DLD1 (cell line): ENCODE measurements at regions not wholly inside any gene's neighbourhood (a gene's known extent, or its start where the extent isn't known, plus 50 kb on each side); places are given as distances from the start of the nearest gene placed in this dataset.

Source experiments
- in situ Hi-C: cut with HindIII; loops from 2 replicates; pipeline ENCODE4 v1.10.0; 2017; ENCODE audit warnings: low sequenced_read_pairs

DNA sequence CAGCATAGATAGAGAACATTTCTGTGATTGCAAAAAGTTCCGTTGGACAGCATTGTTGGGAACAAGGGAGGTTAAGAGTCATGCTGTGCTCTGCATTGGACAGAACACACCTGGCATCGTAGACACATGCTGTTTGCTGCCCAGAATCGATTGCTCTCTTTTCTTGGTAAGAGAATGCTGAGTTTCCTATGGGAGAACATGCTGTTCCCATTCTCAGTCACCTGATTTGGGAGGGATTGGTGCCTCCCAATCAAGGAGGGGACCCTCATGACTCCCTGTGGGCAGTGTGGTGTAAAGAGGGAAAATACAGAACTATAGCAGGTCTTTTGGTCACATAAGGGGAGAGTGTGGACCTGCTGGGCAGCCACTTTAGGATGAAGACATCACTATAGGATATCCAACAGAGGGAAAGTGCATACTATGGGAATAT, 555.4 kb upstream of the CLINT1 start:
- in situ Hi-C loops: no loop called here

DNA sequence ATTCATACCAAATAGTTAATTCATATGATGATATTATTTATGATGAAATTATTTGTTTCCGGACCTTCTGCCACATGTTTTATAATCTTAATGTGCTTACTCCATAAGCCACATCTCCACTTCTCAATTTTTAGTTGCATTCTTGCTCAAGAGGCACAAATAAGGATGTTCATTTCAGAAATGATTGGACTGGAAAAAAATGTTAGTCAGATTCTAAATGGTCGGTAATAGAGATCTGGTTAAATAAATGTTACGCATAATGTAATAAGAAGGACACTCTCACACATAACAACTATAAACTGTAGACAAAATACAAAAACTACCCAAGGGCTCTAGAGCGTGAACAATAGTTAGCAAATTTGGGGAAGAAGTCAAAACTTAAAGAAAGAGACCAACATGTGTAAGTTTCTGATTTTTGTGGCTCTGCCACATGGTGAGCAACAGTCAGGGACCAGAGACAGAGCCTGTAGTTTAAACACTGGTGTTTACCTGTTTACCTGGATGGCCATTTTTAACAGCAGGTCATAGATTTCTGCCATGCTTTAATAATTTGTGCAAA, 554.3 kb upstream of the CLINT1 start:
- in situ Hi-C loops: no loop called here

DNA sequence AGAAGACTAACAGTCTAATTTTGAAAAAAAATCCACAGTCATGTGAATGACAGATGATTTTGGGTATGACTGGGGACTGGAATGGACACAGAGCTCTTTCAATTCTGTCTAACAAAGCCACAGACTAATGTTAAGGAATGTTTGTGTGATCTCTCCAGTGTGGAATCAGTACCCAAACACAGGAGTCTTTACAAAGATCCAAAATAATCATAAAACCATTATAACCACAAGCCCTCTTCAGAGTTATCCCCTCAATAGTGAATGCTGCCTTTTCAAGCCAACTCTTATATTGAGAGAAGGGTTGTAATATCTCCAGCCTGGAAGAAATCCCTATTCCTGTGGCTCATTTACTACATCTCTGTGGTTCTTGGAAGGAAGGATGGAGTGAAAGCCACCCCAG, 552.0 kb upstream of the CLINT1 start:
- in situ Hi-C loops: no loop called here

DNA sequence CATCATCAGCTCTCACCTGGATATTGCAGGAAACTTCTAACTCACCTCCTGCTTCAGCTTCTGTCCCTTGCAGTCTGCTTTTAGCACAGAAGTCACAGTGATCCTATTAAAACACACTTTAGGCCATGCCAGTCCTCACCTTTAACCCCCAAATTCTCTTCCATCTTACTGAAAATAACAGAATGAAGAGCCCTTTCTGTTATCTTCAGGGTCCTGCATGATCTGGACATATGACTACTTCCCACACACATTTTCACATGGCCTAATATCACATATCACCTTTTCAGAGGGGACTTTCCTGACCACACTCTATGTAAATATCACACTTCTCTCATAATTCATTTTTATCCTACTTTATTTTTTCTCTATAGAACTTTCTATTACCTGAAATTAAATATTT, 550.6 kb upstream of the CLINT1 start:
- in situ Hi-C loops: no loop called here

DNA sequence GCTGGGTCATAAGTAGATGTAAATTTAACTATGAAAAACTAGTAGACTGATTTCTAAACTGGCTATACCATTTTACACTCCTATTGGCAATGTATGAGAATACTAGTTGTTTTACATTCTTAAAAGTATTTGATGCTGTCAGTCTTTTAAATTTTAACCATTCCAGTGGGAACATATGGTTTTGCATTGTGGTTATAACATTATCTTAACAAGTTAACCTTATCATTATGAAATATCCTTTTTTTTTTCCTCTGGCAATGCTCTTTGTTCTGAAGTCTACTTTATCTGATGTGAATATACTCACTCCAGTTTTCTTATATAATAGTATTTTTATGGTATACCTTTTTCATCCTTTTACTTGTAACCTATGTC, 548.9 kb upstream of the CLINT1 start:
- in situ Hi-C loops: no loop called here

DNA sequence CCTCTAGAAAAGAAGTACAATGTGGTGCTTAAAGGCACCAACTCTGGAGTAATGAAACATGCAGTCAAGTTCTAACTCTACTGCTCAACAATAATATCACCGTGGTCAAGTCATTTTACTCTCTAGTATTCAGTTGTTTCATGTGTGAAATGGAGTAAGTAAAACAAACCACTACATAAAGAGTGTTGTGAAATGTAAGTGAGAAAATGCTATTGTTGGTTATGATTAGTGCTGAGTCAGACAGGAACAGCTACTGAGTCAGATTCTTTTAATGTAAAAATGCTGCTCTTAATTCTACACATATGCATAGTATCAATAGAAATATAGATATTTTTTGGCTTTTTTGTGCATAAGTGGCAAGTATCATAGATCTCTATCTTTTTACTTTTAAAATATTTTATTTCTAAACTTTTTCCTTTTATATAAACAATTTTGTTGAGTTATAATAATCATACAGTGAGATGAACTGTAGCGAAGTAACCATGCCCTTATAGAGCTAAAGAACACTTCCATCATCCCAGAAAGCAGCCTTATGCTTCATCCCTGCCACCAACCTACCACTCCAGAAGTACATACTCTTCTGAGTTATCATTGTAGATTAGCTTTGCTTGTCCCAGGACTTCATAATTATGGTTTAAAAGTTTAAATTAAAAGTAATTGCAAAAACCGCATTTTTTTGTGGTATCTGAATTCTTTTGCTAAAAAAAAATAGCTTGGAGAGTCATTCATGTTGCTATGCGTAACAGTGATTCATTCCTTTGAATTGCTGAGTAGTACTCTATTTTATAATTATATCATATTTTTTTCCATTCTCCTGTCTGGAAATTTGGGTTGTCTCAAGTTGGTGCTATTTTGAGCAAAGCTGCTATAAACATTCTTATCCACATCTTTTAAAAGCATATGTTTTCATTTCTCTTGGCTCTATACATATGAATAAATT, 548.2 kb upstream of the CLINT1 start:
- in situ Hi-C loops: no loop called here

DNA sequence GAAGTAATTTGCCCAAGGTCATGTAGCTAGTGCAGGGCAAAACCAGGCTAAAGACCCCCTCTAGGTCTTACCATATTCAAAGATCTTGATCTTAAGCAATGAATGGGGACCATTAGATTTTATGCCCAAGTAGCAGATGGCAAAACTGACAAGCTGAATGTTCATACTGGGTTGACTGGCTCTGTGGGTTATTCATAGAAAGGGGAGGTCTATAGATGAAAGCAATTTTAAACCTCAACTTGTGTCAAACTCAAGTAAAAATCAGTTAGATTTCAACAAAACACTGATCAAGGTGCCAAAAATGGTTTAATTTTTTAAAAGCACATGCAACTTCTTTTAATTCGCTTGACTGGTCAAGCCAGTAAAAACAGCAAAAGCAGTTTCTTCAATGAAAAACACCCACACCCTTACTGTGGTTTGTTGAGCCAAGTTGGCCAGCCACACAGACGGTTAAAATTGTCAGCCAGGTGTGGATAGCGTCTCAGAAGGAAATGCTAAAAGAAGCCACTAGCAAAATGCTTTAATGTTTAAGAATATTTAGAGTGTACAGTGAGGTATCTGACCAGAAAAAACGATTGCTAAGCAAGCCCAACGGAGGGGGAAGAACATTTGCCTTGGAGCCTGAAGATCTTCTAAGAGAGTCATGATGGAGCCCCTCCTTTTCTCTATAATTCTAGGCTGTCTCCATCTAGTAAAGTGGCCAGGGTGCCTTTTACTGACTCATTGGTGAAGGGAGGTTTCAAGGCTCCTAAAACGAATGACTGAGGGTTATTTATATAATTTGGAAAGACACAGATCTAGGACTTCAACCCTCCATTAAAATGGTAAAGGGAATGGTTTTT, 539.6 kb upstream of the CLINT1 start:
- in situ Hi-C loops: no loop called here

DNA sequence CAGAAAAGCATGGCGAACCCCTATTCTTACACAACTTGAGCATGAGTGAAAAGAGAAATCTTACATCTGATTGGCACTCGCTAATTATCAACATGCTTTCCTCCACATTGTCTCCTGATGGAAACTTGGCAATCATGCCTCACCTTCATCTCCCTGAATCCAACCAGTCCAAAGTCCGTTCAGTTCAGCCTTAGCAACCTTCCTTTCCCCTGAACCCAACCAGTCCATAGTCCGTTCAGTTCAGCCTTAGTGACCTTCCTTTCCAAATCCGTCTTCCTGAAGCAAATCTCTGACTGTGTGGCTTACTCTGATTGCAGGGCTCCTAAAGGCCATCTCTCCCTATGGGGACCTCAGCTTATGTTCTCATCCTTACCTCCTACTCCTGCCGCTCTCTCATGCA, 538.3 kb upstream of the CLINT1 start:
- in situ Hi-C loops: no loop called here

DNA sequence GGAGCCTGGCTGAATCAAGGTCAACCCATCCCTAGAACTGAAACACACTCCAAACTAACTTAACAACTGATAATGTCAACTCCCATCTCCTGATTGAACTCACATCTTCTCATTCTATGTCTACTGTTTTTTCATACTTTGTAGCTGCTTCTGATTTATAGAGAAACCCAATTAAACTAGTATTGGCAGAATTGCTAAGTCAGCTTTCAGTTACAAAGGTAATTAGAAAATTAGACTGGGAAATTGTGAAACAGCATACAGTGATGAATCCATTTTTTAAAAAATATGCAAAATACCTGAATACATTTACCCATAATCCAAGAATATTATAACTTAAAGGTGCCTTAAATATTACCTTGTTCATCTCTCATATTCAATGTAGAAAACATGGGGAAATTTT, 535.2 kb upstream of the CLINT1 start:
- in situ Hi-C loops: no loop called here

DNA sequence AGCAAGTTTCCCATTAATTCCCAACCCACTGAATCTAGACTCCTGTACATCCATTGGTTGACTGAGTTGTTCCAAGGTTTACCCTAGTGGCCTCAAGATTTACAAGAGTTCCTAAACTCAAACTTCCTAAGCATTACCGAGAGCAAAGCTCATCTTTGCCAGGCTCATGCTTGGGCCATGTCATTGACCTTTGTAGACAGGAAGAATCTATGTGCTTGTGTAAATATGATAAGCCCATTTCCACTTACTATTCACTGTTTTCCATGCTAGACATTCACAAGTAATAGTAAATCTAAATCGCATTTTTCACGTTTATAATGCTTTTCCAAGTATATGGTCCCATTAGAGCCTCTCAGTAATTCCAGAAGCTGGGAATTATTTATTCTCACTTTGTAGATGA, 534.5 kb upstream of the CLINT1 start:
- in situ Hi-C loops: no loop called here

DNA sequence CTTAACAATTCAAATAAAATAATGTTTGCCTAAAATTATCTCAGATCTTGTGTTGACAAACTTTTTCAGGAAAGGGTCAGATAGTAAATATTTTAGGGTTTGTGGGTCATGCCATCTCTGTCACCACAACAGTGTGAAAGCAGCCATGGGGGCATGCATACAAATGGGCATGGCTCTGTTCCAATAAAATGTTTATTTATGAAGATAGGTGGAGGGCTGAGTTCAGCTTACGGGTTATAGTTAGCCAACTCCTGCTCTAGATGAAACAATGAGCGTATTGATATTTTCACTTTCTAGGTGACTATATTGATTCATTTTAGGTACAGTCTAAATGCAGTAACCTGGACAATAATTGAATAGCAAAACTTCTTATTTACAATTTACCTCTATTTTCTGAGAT, 533.8 kb upstream of the CLINT1 start:
- in situ Hi-C loops: no loop called here

DNA sequence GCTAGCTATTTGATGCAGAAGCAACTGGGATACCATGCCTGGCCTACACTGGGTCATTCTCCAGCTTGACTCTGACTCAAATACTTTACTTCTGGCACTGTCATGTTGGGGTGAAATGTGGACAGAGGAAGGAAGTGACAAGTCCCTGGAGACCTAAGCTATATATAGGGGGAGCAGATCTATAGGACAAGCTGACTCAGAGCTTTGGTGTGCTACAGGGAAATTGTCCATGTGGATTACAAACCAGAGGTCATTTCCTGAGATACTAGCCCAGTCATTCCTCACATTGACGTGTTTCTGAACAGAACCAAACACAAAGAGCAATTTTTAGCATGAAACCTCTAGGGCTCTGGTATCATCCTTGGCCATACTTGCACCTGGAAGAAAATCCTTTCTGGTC, 531.6 kb upstream of the CLINT1 start:
- in situ Hi-C loops: no loop called here

DNA sequence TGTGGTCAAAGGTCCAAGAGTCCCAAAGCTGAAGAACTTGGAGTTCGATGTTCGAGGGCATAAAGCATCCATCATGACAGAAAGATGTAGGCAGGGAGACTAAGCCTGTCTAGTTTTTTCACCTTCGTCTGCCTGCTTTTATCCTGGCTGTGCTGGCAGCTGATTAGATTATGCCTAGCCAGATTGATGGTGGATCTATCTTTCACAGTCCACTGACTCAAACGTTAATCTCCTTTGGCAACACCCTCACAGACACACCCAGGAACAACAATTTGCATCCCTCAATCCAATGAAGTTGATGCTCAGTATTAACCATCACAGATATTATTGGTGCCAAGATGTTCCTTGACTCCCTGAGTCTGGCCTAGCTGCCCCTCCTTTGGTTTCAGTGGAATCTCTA, 530.8 kb upstream of the CLINT1 start:
- in situ Hi-C loops: no loop called here

DNA sequence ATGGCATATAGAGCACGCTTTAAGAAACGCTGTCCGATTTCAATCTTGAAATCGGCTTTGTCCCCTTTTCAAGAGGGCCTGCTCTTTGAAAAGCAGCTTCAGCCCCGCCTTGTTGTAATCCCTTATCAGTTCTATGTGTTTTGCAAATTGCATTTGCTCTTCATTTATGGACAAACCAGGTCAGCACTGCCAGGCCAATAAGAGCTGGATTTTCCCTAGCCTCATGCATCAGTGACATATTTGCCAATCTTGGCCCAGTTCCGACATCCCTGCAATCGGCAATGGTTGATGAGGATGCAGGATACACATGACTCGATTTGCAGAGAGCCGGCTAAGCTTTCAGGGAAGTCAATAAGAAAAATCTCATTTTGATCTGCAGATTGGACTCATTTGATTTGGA, 529.1 kb upstream of the CLINT1 start:
- in situ Hi-C loops: no loop called here

DNA sequence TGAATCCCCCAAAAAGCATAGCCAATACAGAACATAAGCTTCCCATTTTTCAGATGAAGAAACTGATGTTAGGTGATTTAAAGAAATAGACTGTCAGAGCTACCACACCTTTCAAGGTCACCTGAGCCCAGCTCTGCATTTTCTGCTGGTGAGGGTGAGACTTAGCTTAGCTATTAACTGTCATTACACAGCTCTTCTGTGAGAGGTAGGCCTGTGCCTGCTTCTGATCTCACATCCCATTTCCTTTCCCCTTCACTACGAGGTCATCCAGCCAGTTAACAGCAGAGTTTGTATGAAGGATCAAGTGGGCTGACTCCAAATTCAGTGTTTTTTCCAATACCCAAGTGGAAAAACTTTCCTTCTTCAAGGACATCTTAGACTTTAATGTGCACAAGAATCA, 528.6 kb upstream of the CLINT1 start:
- in situ Hi-C loops: no loop called here

DNA sequence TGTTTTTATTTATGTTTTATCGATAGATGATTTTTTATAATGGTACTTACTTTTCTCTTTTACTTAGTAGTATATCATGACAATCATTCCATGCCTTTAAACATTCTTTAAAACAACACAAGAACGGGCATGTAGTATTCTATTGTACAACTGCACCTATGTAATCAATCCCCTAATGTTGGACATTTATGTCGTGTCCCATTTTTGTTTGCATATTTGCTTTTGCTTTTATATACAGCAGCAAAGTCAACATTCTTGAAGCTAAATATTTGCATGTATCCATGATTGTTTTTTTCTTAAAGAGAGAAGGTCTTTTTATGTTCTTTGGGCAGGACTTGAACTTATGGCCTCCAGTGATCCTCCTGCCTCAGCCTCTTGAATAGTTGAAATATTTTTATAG, 527.0 kb upstream of the CLINT1 start:
- in situ Hi-C loops: no loop called here

DNA sequence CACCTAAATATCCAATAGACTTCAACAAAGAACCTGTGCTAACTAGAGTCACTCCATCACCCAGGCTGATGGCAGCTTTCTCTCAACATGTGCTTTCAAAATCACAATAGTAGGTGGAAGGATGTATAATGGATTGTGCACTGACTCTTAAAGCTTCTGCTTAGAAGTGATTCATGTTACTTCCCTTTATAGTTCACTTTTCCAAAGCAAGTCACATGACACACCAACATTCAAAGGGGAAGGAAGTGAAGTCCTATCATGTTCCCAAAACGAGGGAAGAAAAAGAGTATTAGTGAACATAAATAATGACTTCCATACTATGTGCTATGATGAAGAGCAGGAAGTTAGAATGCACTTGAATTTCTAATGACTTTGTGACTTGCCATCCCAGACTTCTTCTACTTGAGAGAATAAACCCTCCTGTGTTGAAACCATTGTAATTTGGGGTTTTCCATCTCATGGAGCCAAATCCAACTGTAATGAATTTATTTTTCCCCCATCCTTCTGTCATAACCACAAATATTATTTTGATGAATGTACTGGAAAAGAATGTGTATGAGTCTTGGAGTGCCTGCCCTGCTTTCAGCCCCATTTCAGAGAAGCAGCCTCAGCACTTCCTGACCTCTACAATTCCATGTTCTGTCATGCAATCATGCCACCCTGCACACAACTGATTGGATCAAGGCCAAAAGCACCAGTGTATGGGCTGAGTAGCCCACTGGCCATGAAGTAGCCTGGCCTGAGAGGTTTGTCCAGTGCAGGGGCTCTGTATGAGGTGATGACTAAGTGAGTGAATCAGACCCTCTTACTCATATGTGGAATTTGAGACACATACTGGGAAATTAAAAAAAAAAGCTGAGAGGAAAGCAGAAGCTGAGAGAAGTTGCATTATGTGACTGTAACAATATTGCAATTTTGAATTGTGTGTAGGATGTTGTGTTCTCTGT, 525.9 kb upstream of the CLINT1 start:
- in situ Hi-C loops: no loop called here

DNA sequence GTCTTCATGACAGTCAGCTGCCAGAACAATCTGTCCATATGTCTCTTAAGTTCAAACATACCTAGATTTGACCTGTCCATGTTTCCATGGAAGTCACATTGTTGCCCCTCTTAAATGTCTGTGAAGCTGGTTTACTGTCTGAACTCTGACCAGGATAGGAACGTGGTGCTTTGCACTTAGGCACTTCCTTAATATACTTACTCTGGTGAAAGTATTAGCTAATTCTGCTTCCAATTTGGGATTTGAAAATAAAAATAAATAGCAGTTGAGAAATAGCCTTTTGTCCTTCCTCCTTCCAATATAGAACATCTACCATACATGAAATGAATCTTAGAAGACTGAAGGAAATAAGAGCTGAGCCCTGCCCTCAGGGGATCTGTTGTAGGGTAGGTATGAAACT, 524.5 kb upstream of the CLINT1 start:
- in situ Hi-C loops: no loop called here

DNA sequence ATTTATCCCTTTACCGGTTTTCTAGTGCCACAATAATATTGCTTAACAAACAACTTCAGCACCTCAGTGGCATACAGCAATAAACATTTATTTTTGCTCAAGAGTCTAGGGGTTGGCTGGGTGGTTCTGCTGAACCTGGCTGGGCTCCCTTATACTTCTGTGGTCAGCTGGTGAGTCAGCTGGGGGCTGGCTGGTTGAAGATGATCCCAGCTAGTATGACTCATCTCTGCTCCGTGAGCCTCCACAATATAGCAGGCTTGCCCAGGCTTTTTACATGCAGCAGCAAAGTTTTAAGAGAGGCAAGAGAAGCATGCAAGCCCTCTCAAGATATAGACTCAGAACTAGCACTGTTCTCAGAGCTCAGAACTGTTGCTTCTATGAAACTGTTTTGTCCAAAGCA, 523.5 kb upstream of the CLINT1 start:
- in situ Hi-C loops: no loop called here

DNA sequence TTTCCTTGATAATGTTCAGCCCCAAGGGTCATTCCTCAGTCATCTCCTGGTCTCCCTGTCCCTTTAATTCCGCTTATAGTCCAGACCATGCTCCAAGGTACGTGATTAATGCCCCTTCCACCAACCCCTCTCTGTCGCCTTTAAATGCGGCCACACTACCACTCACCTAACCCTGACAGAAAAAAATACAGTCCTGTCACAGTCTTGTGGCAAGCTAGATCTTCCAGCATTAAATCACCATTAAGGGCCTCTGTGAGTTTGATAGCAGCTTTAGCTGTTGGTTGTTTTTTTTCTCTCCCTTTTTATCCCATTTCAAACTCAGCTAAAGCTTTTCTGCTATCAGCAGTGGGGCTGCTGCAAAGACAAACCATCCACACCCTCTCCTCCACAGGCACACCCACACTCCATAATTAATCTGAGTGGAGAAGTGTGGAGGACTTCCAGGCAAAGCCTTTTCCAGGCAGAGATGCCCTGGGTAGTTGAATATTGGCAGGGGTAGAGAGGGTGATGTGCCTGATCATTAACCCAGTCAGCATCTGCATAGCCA, 522.7 kb upstream of the CLINT1 start:
- in situ Hi-C loops: no loop called here
